ENCODE measurements at regions not wholly inside any gene's neighbourhood (a gene's known extent, or its start where the extent isn't known, plus 50 kb on each side); places are given as distances from the start of the nearest gene placed in this dataset.
A peak's percentile ranks its signal among the peaks of the same experiment; 100 is the strongest.

DNA sequence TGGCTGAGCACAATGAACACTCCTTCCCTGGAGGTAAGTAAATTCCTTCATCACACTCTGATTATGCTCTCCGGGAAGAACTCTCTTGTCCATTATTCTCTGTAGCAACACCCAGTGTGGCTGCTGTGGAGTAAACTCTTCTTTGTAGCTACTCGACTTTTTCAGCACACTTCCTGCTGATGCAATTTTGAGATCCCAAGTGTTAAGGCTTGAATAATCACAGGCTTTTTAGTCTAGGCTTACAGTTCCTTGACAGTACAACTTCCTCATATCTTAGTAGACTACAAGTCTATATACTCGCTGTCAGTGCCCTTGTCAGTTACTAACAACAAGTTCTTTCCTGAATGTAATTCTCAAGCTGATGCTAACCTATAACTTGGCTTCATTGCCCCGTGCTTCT lies 301.8 kb upstream of the API5 start:
- H3K27me3 Mint-ChIP-seq (ENCODE audit: unreplicated experiment) = no peaks in the 10 kb centered on the region
- no peaks in the 10 kb centered on the region for H3K36me3 Mint-ChIP-seq (ENCODE audit: low read depth, unreplicated experiment)
- H3K9me3 Mint-ChIP-seq (ENCODE audit: unreplicated experiment) = peaks cover 7% of the 10 kb centered on the region
- DNase-seq (ENCODE audit: low spot score) = no peak
- no peak for TF ChIP-seq CTCF (IDR thresholded peaks at IDR 0.05; ENCODE audit: unreplicated experiment)
- H3K4me3 Mint-ChIP-seq (ENCODE audit: unreplicated experiment) = no peak overlapping the region
- H3K27ac Mint-ChIP-seq (ENCODE audit: unreplicated experiment) = no peak overlapping the region
- H3K4me1 Mint-ChIP-seq (ENCODE audit: unreplicated experiment) = no peaks in the 10 kb centered on the region

GRCh38 chr11:43012606-43013005 lies 299.2 kb upstream of the API5 start:
- H3K36me3 Mint-ChIP-seq (ENCODE audit: low read depth, unreplicated experiment) = no peaks in the 10 kb centered on the region
- no peaks in the 10 kb centered on the region for H3K9me3 Mint-ChIP-seq (ENCODE audit: unreplicated experiment)
- no peaks in the 10 kb centered on the region for H3K27me3 Mint-ChIP-seq (ENCODE audit: unreplicated experiment)
- no peak for TF ChIP-seq CTCF (IDR thresholded peaks at IDR 0.05; ENCODE audit: unreplicated experiment)
- no peak overlapping the region for H3K4me3 Mint-ChIP-seq (ENCODE audit: unreplicated experiment)
- no peak for DNase-seq (ENCODE audit: low spot score)
- no peaks in the 10 kb centered on the region for H3K4me1 Mint-ChIP-seq (ENCODE audit: unreplicated experiment)
- no peak overlapping the region for H3K27ac Mint-ChIP-seq (ENCODE audit: unreplicated experiment)

- H3K9me3 Mint-ChIP-seq (ENCODE audit: unreplicated experiment) = peaks cover 5% of the 10 kb centered on the region
- no peaks in the 10 kb centered on the region for H3K36me3 Mint-ChIP-seq (ENCODE audit: low read depth, unreplicated experiment)
- H3K4me3 Mint-ChIP-seq (ENCODE audit: unreplicated experiment) = no peak overlapping the region
- H3K27ac Mint-ChIP-seq (ENCODE audit: unreplicated experiment) = no peak overlapping the region
- H3K27me3 Mint-ChIP-seq (ENCODE audit: unreplicated experiment) = peaks cover 2% of the 10 kb centered on the region
- peak; percentile 44 for TF ChIP-seq CTCF (IDR thresholded peaks at IDR 0.05; ENCODE audit: unreplicated experiment)
- DNase-seq (ENCODE audit: low spot score) = peak; percentile 15
- no peaks in the 10 kb centered on the region for H3K4me1 Mint-ChIP-seq (ENCODE audit: unreplicated experiment)
Measured at GRCh38 chr11:43021466-43021865, 290.3 kb upstream of the API5 start.

DNA sequence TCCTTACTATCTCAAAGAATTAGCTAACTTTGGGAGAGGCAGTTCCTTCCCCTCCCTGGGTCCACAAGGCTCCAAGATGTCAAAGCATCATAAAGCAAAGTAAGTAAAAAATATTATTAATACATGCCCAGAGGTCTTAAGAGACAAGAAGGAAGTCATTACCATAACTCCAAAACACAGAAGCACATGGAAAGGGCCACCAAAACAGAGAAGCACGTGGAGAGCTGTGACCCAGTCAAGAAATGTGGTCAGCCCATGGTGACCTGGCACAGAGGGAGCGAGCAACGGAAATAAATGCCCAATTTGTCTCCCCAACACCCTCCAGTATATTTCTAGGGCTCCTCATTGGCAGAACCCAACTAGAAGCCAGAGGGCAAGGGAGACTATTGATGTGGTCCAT lies 277.5 kb upstream of the API5 start:
- peaks cover 16% of the 10 kb centered on the region for H3K9me3 Mint-ChIP-seq (ENCODE audit: unreplicated experiment)
- peaks cover 5% of the 10 kb centered on the region for H3K4me1 Mint-ChIP-seq (ENCODE audit: unreplicated experiment)
- no peak for DNase-seq (ENCODE audit: low spot score)
- peak overlapping the region; percentile 44 for H3K27ac Mint-ChIP-seq (ENCODE audit: unreplicated experiment)
- TF ChIP-seq CTCF (IDR thresholded peaks at IDR 0.05; ENCODE audit: unreplicated experiment) = no peak
- H3K36me3 Mint-ChIP-seq (ENCODE audit: low read depth, unreplicated experiment) = no peaks in the 10 kb centered on the region
- H3K27me3 Mint-ChIP-seq (ENCODE audit: unreplicated experiment) = peaks cover 3% of the 10 kb centered on the region
- no peak overlapping the region for H3K4me3 Mint-ChIP-seq (ENCODE audit: unreplicated experiment)

DNA sequence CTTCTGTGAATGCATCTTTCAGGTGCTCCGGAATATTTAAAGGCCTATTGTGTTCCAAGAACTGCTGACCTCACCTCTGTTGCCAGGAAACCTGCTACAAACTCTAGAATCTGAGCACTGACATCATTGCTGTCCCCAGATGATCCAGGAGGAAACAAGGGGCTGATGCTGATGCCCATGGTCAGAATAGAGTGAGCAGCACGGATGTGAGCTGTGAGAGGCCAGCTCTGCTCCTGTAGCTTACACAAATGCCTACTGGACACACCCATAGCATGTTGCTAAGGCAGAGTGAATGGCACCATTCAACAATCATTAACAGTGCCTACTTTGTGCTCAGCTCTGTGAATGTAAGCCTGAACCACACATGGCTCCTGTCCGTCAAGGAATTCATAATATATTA lies 276.7 kb upstream of the API5 start:
- peaks cover 19% of the 10 kb centered on the region for H3K9me3 Mint-ChIP-seq (ENCODE audit: unreplicated experiment)
- peaks cover 5% of the 10 kb centered on the region for H3K4me1 Mint-ChIP-seq (ENCODE audit: unreplicated experiment)
- peaks cover 3% of the 10 kb centered on the region for H3K36me3 Mint-ChIP-seq (ENCODE audit: low read depth, unreplicated experiment)
- no peak for TF ChIP-seq CTCF (IDR thresholded peaks at IDR 0.05; ENCODE audit: unreplicated experiment)
- no peak overlapping the region for H3K4me3 Mint-ChIP-seq (ENCODE audit: unreplicated experiment)
- no peak overlapping the region for H3K27ac Mint-ChIP-seq (ENCODE audit: unreplicated experiment)
- peaks cover 3% of the 10 kb centered on the region for H3K27me3 Mint-ChIP-seq (ENCODE audit: unreplicated experiment)
- DNase-seq (ENCODE audit: low spot score) = peak; percentile 4
